HepG2 (cell line): ENCODE measurements at regions not wholly inside any gene's neighbourhood (a gene's known extent, or its start where the extent isn't known, plus 50 kb on each side); places are given as distances from the start of the nearest gene placed in this dataset.

ENCODE experiments used
- ATAC-seq: fragments of 200-7000 bp; cut with Tn5 transposase; 3 replicates; pipeline ENCODE4 v1.9.1; 2020; ENCODE audit warnings: mild to moderate bottlenecking, moderate library complexity
- BruUV-seq: library from RNA; stranded (reverse); fragments of 400-500 nt; replicated peaks from 2 replicates; lab custom pipeline; 2021; lab: Mats Ljungman, UMichigan
- CTCF ChIA-PET: fragments of 300-600 bp; formaldehyde crosslinking; extraction: SDS; loops from one replicate; lab custom pipeline; 2021; ENCODE audit warnings: low total read pairs, inconsistent platforms, low intra/inter-chr PET ratio; lab: Yijun Ruan, JAX
- POLR2A ChIA-PET: fragments of 350-600 bp; sonication (Branson Sonifier 250); formaldehyde crosslinking; loops from one replicate; lab custom pipeline; 2020; ENCODE audit warnings: antibody characterized with exemption, inconsistent platforms; lab: Yijun Ruan, JAX
- DNase-seq: peaks from one replicate; pipeline ENCODE4 v3.0.0-alpha.2; 2015; ENCODE audit warnings: low spot score
- FAIRE-seq: peaks from 3 replicates; lab custom pipeline; 2011; peaks lifted over from hg19 to GRCh38; lab: Jason Lieb, UNC
- H2AFZ ChIP-seq: one replicate; pipeline ENCODE4 v1.6.1; 2011; ENCODE audit warnings: low read length, inconsistent platforms
- H3K27ac ChIP-seq: fragments of 300-600 bp; 3 replicates; pipeline ENCODE4 v1.8.0; 2011; ENCODE audit warnings: mixed run types, mild to moderate bottlenecking, mixed read lengths, low read length, inconsistent platforms; ENCODE audit not compliant: insufficient read depth; ENCODE audit errors: extremely low read length
- H3K27me3 ChIP-seq, 2 experiments: fragments of 200-600 bp in 1 of 2; 2 replicates in 1 of 2; 3 replicates in 1 of 2; pipeline versions ENCODE4 v1.6.0 to v1.8.0; 2011; ENCODE audit warnings: low read length in 2 of 2, mild to moderate bottlenecking in 2 of 2, moderate library complexity in 2 of 2, inconsistent platforms in 1 of 2; ENCODE audit not compliant: insufficient read depth in 2 of 2, control insufficient read depth in 1 of 2
- H3K36me3 ChIP-seq, 2 experiments: fragments of 200-600 bp in 1 of 2; replicated peaks in 1 of 2; 2 replicates in 1 of 2; 3 replicates in 1 of 2; pipeline versions ENCODE4 v1.5.1 to v1.8.0; 2011; ENCODE audit warnings: low read length in 2 of 2, inconsistent platforms in 1 of 2; ENCODE audit not compliant: insufficient read depth in 2 of 2, control insufficient read depth in 1 of 2
- H3K4me1 ChIP-seq: 2 replicates; pipeline ENCODE4 v1.5.1; 2012; ENCODE audit warnings: low read length, inconsistent platforms; ENCODE audit not compliant: insufficient read depth
- H3K4me2 ChIP-seq: 2 replicates; pipeline ENCODE4 v1.6.0; 2011; ENCODE audit warnings: low read depth, low read length, inconsistent platforms
- H3K4me3 ChIP-seq, 3 experiments: fragments of 200-600 bp in 1 of 3; sonication (generic), shearing (Covaris generic) in 1 of 3; replicated peaks in 1 of 3; 2 replicates each; pipeline ENCODE4 v1.5.1; 2011 to 2016; ENCODE audit warnings: low read length in 3 of 3, inconsistent platforms in 2 of 3, low read depth in 2 of 3, mild to moderate bottlenecking in 2 of 3, control low read depth in 1 of 3, mixed read lengths in 1 of 3; ENCODE audit not compliant: insufficient read depth in 1 of 3
- H3K79me2 ChIP-seq: one replicate; pipeline ENCODE4 v1.6.1; 2011; ENCODE audit warnings: low read length, inconsistent platforms; ENCODE audit not compliant: insufficient read depth
- H3K9ac ChIP-seq: 2 replicates; pipeline ENCODE4 v1.6.0; 2011; ENCODE audit warnings: mild to moderate bottlenecking, low read depth, low read length, inconsistent platforms; ENCODE audit not compliant: insufficient read depth
- H3K9me3 ChIP-seq: 2 replicates; pipeline ENCODE4 v1.5.1; 2012; ENCODE audit warnings: mild to moderate bottlenecking, low read length
- H4K20me1 ChIP-seq: 2 replicates; pipeline ENCODE4 v1.6.0; 2011; ENCODE audit warnings: inconsistent platforms, mild to moderate bottlenecking, low read length, moderate library complexity; ENCODE audit not compliant: insufficient read depth
- ATF1 ChIP-seq: IDR thresholded peaks from 2 replicates; pipeline ENCODE4 v1.6.1; 2016; ENCODE audit warnings: mild to moderate bottlenecking, control low read depth
- FOXC1 ChIP-seq: sonication (generic); formaldehyde crosslinking; IDR thresholded peaks from 2 replicates; pipeline ENCODE4 v1.8.0; 2022; ENCODE audit warnings: mild to moderate bottlenecking, missing genetic modification reagents, borderline replicate concordance
- PRDM4 ChIP-seq: sonication (generic); formaldehyde crosslinking; IDR thresholded peaks from 2 replicates; pipeline ENCODE4 v1.9.0; 2021; ENCODE audit warnings: missing genetic modification reagents, borderline replicate concordance
- RNF2 ChIP-seq: fragments of 450-650 bp; conservative IDR thresholded peaks from 2 replicates; pipeline ENCODE4 v1.6.1; 2016; ENCODE audit warnings: low read depth
- SOX13 ChIP-seq, 3 experiments: fragments of 450-650 bp in 1 of 3; sonication (generic) in 1 of 3; formaldehyde crosslinking in 1 of 3; IDR thresholded peaks in 2 of 3; conservative IDR thresholded peaks in 1 of 3; 2 replicates each; pipeline versions ENCODE4 v1.5.0 to v1.6.1; 2016 to 2020; ENCODE audit warnings: antibody characterized with exemption in 1 of 3, mild to moderate bottlenecking in 1 of 3, missing compliant biosample characterization in 1 of 3, missing genetic modification reagents in 1 of 3, moderate library complexity in 1 of 3
- SP140L ChIP-seq: sonication (generic); formaldehyde crosslinking; IDR thresholded peaks from 2 replicates; pipeline ENCODE4 v1.4.0; 2020; ENCODE audit warnings: missing genetic modification reagents, borderline replicate concordance
- SRSF9 ChIP-seq: fragments of 200-400 bp; formaldehyde crosslinking; IDR thresholded peaks from 2 replicates; pipeline ENCODE4 v1.6.1; 2018; ENCODE audit warnings: borderline replicate concordance, mild to moderate bottlenecking, low read depth, low read length; ENCODE audit not compliant: insufficient read depth, poor library complexity, severe bottlenecking
- TGIF2 ChIP-seq: IDR thresholded peaks from 2 replicates; pipeline ENCODE4 v1.6.1; 2016; ENCODE audit warnings: control low read depth, missing compliant biosample characterization
- WGBS: methylation state at CpG from one replicate; pipeline ENCODE4 v1.1.6; 2017; ENCODE audit warnings: low lambda C conversion rate; 5-methylcytosine and 5-hydroxymethylcytosine counted together
- in situ Hi-C: cut with HindIII; loops from 2 replicates; pipeline ENCODE4 v1.10.0; 2017; ENCODE audit warnings: low pct_unique_long_range_greater_than_20kb; ENCODE audit not compliant: extremely low pct_ligation_motif_present
- intact Hi-C: fragments of 100-400 bp; cut with micrococcal nuclease; formaldehyde crosslinking; loops from one replicate; pipeline ENCODE4 v1.10.0; 2022; ENCODE audit not compliant: unreplicated experiment

GRCh38 chr3:43932921-43933320, 242.2 kb downstream of the ABHD5 start (continued):
- no peak for TF ChIP-seq PRDM4 (CRISPR knock-in tag)

GRCh38 chr3:43948013-43948412, 257.3 kb downstream of the ABHD5 start:
- no peaks in the 10 kb centered on the region for H3K4me1 ChIP-seq
- no peak for ATAC-seq
- H3K79me2 ChIP-seq: no peaks in the 10 kb centered on the region
- H3K9me3 ChIP-seq: no peaks in the 10 kb centered on the region
- in situ Hi-C loops: no loop called here
- no peaks in the 10 kb centered on the region for H4K20me1 ChIP-seq
- H3K27ac ChIP-seq: no peak overlapping the region
- no peak for DNase-seq
- no peaks in the 10 kb centered on the region for H3K36me3 ChIP-seq
- H3K4me3 ChIP-seq: no peak overlapping the region
- H3K27me3 ChIP-seq: peaks cover 2 to 42% of the 10 kb centered on the region in 2 experiments; a peak in 3 of 5 replicates
- CTCF ChIA-PET: no interaction called here
- POLR2A ChIA-PET: no interaction called here
- TF ChIP-seq SRSF9 (no peak), SOX13 (IDR thresholded peaks at IDR 0.05) (no peak), SOX13 (CRISPR knock-in tag; conservative IDR thresholded peaks at IDR 0.05 in 1 of 2, IDR thresholded peaks at IDR 0.05 in 1 of 2) (no peak), FOXC1 (CRISPR knock-in tag) (no peak), SP140L (CRISPR knock-in tag) (no peak), ATF1 (no peak), TGIF2 (CRISPR knock-in tag) (no peak), RNF2 (no peak)
- no peak overlapping the region for H3K9ac ChIP-seq
- intact Hi-C loops: no loop called here
- no peak overlapping the region for H2AFZ ChIP-seq
- WGBS: 26% methylated on average over 5 of the region's 5 CpGs
- BruUV-seq: no TSS peak
- FAIRE-seq: no peak
- H3K4me2 ChIP-seq: no peak overlapping the region
